RWPE2 (cell line): ENCODE measurements at regions not wholly inside any gene's neighbourhood (a gene's known extent, or its start where the extent isn't known, plus 50 kb on each side); places are given as distances from the start of the nearest gene placed in this dataset.

ENCODE experiments used
- ATAC-seq: fragments of 200-7000 bp; cut with Tn5 transposase; 3 replicates; pipeline ENCODE4 v1.9.1; 2021; ENCODE audit warnings: low read depth
- DNase-seq: peaks from one replicate; pipeline ENCODE4 v3.0.0-alpha.2; 2020; ENCODE audit warnings: low spot score
- H3K27ac ChIP-seq: fragments of 450-650 bp; 2 replicates; pipeline ENCODE4 v1.5.1; 2017; ENCODE audit warnings: mild to moderate bottlenecking; ENCODE audit not compliant: poor library complexity, severe bottlenecking
- H3K27me3 ChIP-seq: fragments of 250-450 bp; sonication (Bioruptor Pico); 2 replicates; pipeline ENCODE4 v1.5.1; 2021; ENCODE audit warnings: mild to moderate bottlenecking, moderate library complexity; ENCODE audit not compliant: insufficient read depth, poor library complexity, severe bottlenecking
- H3K36me3 ChIP-seq: fragments of 250-450 bp; sonication (Bioruptor Pico); 2 replicates; pipeline ENCODE4 v1.5.1; 2020; ENCODE audit warnings: low read depth, mild to moderate bottlenecking, moderate library complexity
- H3K4me1 ChIP-seq: fragments of 250-450 bp; sonication (Bioruptor Pico); 2 replicates; pipeline ENCODE4 v1.5.1; 2021; ENCODE audit warnings: mild to moderate bottlenecking, moderate library complexity; ENCODE audit not compliant: insufficient read depth, poor library complexity, severe bottlenecking
- H3K4me3 ChIP-seq: fragments of 250-450 bp; sonication (Bioruptor Pico); 2 replicates; pipeline ENCODE4 v1.5.1; 2021; ENCODE audit warnings: mild to moderate bottlenecking, moderate library complexity; ENCODE audit not compliant: severe bottlenecking
- H3K9me3 ChIP-seq: fragments of 250-450 bp; sonication (Bioruptor Pico); 2 replicates; pipeline ENCODE4 v1.5.1; 2021; ENCODE audit warnings: mild to moderate bottlenecking, moderate library complexity; ENCODE audit not compliant: severe bottlenecking
- CTCF ChIP-seq: fragments of 450-650 bp; IDR thresholded peaks from one replicate; pipeline ENCODE4 v1.5.1; 2017; ENCODE audit warnings: mild to moderate bottlenecking, moderate library complexity; ENCODE audit not compliant: poor library complexity, severe bottlenecking

GRCh38 chr10:61329854-61330253 lies 123.3 kb downstream of the TMEM26 start:
- H3K27ac ChIP-seq: no peak overlapping the region
- TF ChIP-seq CTCF: no peak
- DNase-seq (no peak), ATAC-seq (no peak)
- no peaks in the 10 kb centered on the region for H3K27me3 ChIP-seq
- H3K36me3 ChIP-seq: no peaks in the 10 kb centered on the region
- peaks cover 4% of the 10 kb centered on the region for H3K9me3 ChIP-seq
- H3K4me3 ChIP-seq: no peak overlapping the region
- H3K4me1 ChIP-seq: no peaks in the 10 kb centered on the region

- TF ChIP-seq CTCF: no peak
These were observed 127.8 kb downstream of the TMEM26 start for GRCh38 chr10:61325223-61325960.

GRCh38 chr10:61323726-61324125 lies 129.5 kb downstream of the TMEM26 start:
- Histone ChIP-seq H3K4me1 (no peaks in the 10 kb centered on the region), H3K36me3 (no peaks in the 10 kb centered on the region), H3K27me3 (no peaks in the 10 kb centered on the region), H3K27ac (no peak overlapping the region), H3K9me3 (peaks cover 3% of the 10 kb centered on the region), H3K4me3 (no peak overlapping the region)
- no peak for TF ChIP-seq CTCF
- DNase-seq: no peak
- no peak for ATAC-seq

More at GRCh38 chr10:61325223-61325960, 127.8 kb downstream of the TMEM26 start:
- Histone ChIP-seq H3K27ac (no peak overlapping the region), H3K36me3 (no peaks in the 10 kb centered on the region), H3K4me1 (no peaks in the 10 kb centered on the region), H3K4me3 (no peak overlapping the region), H3K27me3 (no peaks in the 10 kb centered on the region), H3K9me3 (peaks cover 4% of the 10 kb centered on the region)
- ATAC-seq: no peak
- no peak for DNase-seq

- DNase-seq: no peak
- Histone ChIP-seq H3K4me3 (no peak overlapping the region), H3K27ac (no peak overlapping the region), H3K4me1 (no peaks in the 10 kb centered on the region), H3K27me3 (no peaks in the 10 kb centered on the region), H3K9me3 (no peaks in the 10 kb centered on the region), H3K36me3 (no peaks in the 10 kb centered on the region)
- TF ChIP-seq CTCF: no peak
- no peak for ATAC-seq
These were observed 131.9 kb downstream of the TMEM26 start for GRCh38 chr10:61321041-61321857.

GRCh38 chr10:61320257-61320587 lies 133.0 kb downstream of the TMEM26 start:
- DNase-seq: no peak
- H3K27me3 ChIP-seq: no peaks in the 10 kb centered on the region
- H3K4me3 ChIP-seq: no peak overlapping the region
- no peak overlapping the region for H3K27ac ChIP-seq
- no peak for ATAC-seq
- H3K9me3 ChIP-seq: no peaks in the 10 kb centered on the region
- no peak for TF ChIP-seq CTCF
- no peaks in the 10 kb centered on the region for H3K36me3 ChIP-seq
- no peaks in the 10 kb centered on the region for H3K4me1 ChIP-seq
